HepG2 (cell line): ENCODE measurements at regions not wholly inside any gene's neighbourhood (a gene's known extent, or its start where the extent isn't known, plus 50 kb on each side); places are given as distances from the start of the nearest gene placed in this dataset.
A peak's percentile ranks its signal among the peaks of the same experiment; 100 is the strongest.

Source experiments
- ATAC-seq: fragments of 200-7000 bp; cut with Tn5 transposase; 3 replicates; pipeline ENCODE4 v1.9.1; 2020; ENCODE audit warnings: mild to moderate bottlenecking, moderate library complexity
- BruUV-seq: library from RNA; stranded (reverse); fragments of 400-500 nt; replicated peaks from 2 replicates; lab custom pipeline; 2021; lab: Mats Ljungman, UMichigan
- CTCF ChIA-PET: fragments of 300-600 bp; formaldehyde crosslinking; extraction: SDS; loops from one replicate; lab custom pipeline; 2021; ENCODE audit warnings: low total read pairs, inconsistent platforms, low intra/inter-chr PET ratio; lab: Yijun Ruan, JAX
- POLR2A ChIA-PET: fragments of 350-600 bp; sonication (Branson Sonifier 250); formaldehyde crosslinking; loops from one replicate; lab custom pipeline; 2020; ENCODE audit warnings: antibody characterized with exemption, inconsistent platforms; lab: Yijun Ruan, JAX
- DNase-seq: peaks from one replicate; pipeline ENCODE4 v3.0.0-alpha.2; 2015; ENCODE audit warnings: low spot score
- FAIRE-seq: peaks from 3 replicates; lab custom pipeline; 2011; peaks lifted over from hg19 to GRCh38; lab: Jason Lieb, UNC
- H2AFZ ChIP-seq: one replicate; pipeline ENCODE4 v1.6.1; 2011; ENCODE audit warnings: low read length, inconsistent platforms
- H3K27ac ChIP-seq: fragments of 300-600 bp; 3 replicates; pipeline ENCODE4 v1.8.0; 2011; ENCODE audit warnings: mixed run types, mild to moderate bottlenecking, mixed read lengths, low read length, inconsistent platforms; ENCODE audit not compliant: insufficient read depth; ENCODE audit errors: extremely low read length
- H3K27me3 ChIP-seq, 2 experiments: fragments of 200-600 bp in 1 of 2; 2 replicates in 1 of 2; 3 replicates in 1 of 2; pipeline versions ENCODE4 v1.6.0 to v1.8.0; 2011; ENCODE audit warnings: low read length in 2 of 2, mild to moderate bottlenecking in 2 of 2, moderate library complexity in 2 of 2, inconsistent platforms in 1 of 2; ENCODE audit not compliant: insufficient read depth in 2 of 2, control insufficient read depth in 1 of 2
- H3K36me3 ChIP-seq, 2 experiments: fragments of 200-600 bp in 1 of 2; replicated peaks in 1 of 2; 2 replicates in 1 of 2; 3 replicates in 1 of 2; pipeline versions ENCODE4 v1.5.1 to v1.8.0; 2011; ENCODE audit warnings: low read length in 2 of 2, inconsistent platforms in 1 of 2; ENCODE audit not compliant: insufficient read depth in 2 of 2, control insufficient read depth in 1 of 2
- H3K4me1 ChIP-seq: 2 replicates; pipeline ENCODE4 v1.5.1; 2012; ENCODE audit warnings: low read length, inconsistent platforms; ENCODE audit not compliant: insufficient read depth
- H3K4me2 ChIP-seq: 2 replicates; pipeline ENCODE4 v1.6.0; 2011; ENCODE audit warnings: low read depth, low read length, inconsistent platforms
- H3K4me3 ChIP-seq, 3 experiments: fragments of 200-600 bp in 1 of 3; sonication (generic), shearing (Covaris generic) in 1 of 3; replicated peaks in 1 of 3; 2 replicates each; pipeline ENCODE4 v1.5.1; 2011 to 2016; ENCODE audit warnings: low read length in 3 of 3, inconsistent platforms in 2 of 3, low read depth in 2 of 3, mild to moderate bottlenecking in 2 of 3, control low read depth in 1 of 3, mixed read lengths in 1 of 3; ENCODE audit not compliant: insufficient read depth in 1 of 3
- H3K79me2 ChIP-seq: one replicate; pipeline ENCODE4 v1.6.1; 2011; ENCODE audit warnings: low read length, inconsistent platforms; ENCODE audit not compliant: insufficient read depth
- H3K9ac ChIP-seq: 2 replicates; pipeline ENCODE4 v1.6.0; 2011; ENCODE audit warnings: mild to moderate bottlenecking, low read depth, low read length, inconsistent platforms; ENCODE audit not compliant: insufficient read depth
- H3K9me3 ChIP-seq: 2 replicates; pipeline ENCODE4 v1.5.1; 2012; ENCODE audit warnings: mild to moderate bottlenecking, low read length
- H4K20me1 ChIP-seq: 2 replicates; pipeline ENCODE4 v1.6.0; 2011; ENCODE audit warnings: inconsistent platforms, mild to moderate bottlenecking, low read length, moderate library complexity; ENCODE audit not compliant: insufficient read depth
- CTCF ChIP-seq: sonication (generic); formaldehyde crosslinking; IDR thresholded peaks from 2 replicates; pipeline ENCODE4 v1.5.0; 2020; ENCODE audit warnings: mild to moderate bottlenecking, missing genetic modification reagents, moderate library complexity
- THAP9 ChIP-seq: sonication (generic); formaldehyde crosslinking; IDR thresholded peaks from 2 replicates; pipeline ENCODE4; 2020; ENCODE audit warnings: missing genetic modification reagents, mild to moderate bottlenecking, borderline replicate concordance
- ZNF547 ChIP-seq: sonication (generic); formaldehyde crosslinking; IDR thresholded peaks from 2 replicates; pipeline ENCODE4 v1.5.1; 2020; ENCODE audit warnings: mild to moderate bottlenecking, missing genetic modification reagents
- ZNF574 ChIP-seq: sonication (generic); formaldehyde crosslinking; IDR thresholded peaks from 2 replicates; pipeline ENCODE4 v1.4.0; 2020; ENCODE audit warnings: missing genetic modification reagents
- ZUFSP ChIP-seq: sonication (generic); formaldehyde crosslinking; IDR thresholded peaks from 2 replicates; pipeline ENCODE4 v1.9.0; 2021; ENCODE audit warnings: missing genetic modification reagents, mild to moderate bottlenecking, borderline replicate concordance
- WGBS: methylation state at CpG from one replicate; pipeline ENCODE4 v1.1.6; 2017; ENCODE audit warnings: low lambda C conversion rate; 5-methylcytosine and 5-hydroxymethylcytosine counted together
- in situ Hi-C: cut with HindIII; loops from 2 replicates; pipeline ENCODE4 v1.10.0; 2017; ENCODE audit warnings: low pct_unique_long_range_greater_than_20kb; ENCODE audit not compliant: extremely low pct_ligation_motif_present
- intact Hi-C: fragments of 100-400 bp; cut with micrococcal nuclease; formaldehyde crosslinking; loops from one replicate; pipeline ENCODE4 v1.10.0; 2022; ENCODE audit not compliant: unreplicated experiment

GRCh38 chr2:118539290-118539689, 308.2 kb downstream of the EN1 start:
- H3K4me2 ChIP-seq, result no peak overlapping the region
- H4K20me1 ChIP-seq, result no peaks in the 10 kb centered on the region
- peak; percentile 79 for ATAC-seq
- intact Hi-C loops, result loop anchor here (1.0 kb wide), 2 partner anchors 316 to 326 kb away; no protein-coding TSS in a partner anchor
- ChIA-PET CTCF (no interaction called here), POLR2A (no interaction called here)
- no peaks in the 10 kb centered on the region for H3K9me3 ChIP-seq
- no peaks in the 10 kb centered on the region for H3K4me1 ChIP-seq
- H3K36me3 ChIP-seq, result no peaks in the 10 kb centered on the region
- 29% methylated on average over 7 of the region's 7 CpGs for WGBS
- FAIRE-seq, result no peak
- BruUV-seq, result no TSS peak
- TF ChIP-seq THAP9 (CRISPR knock-in tag) (no peak), ZUFSP (CRISPR knock-in tag) (no peak), ZNF574 (peak; percentile 69), ZNF547 (no peak), CTCF (CRISPR knock-in tag) (peak; percentile 49)
- no peak overlapping the region for H3K4me3 ChIP-seq
- H3K79me2 ChIP-seq, result no peaks in the 10 kb centered on the region
- H2AFZ ChIP-seq, result no peak overlapping the region
- peak; percentile 14 for DNase-seq
- no peaks in the 10 kb centered on the region for H3K27me3 ChIP-seq
- H3K27ac ChIP-seq, result no peak overlapping the region
- H3K9ac ChIP-seq, result no peak overlapping the region
- in situ Hi-C loops, result no loop called here
